Gastroesophageal sphincter (tissue), 3 donors: ENCODE measurements at regions not wholly inside any gene's neighbourhood (a gene's known extent, or its start where the extent isn't known, plus 50 kb on each side); places are given as distances from the start of the nearest gene placed in this dataset.

Experiments used
- CTCF ChIP-seq, 4 experiments: fragments of 200-600 bp in 2 of 4; fragments of 450-650 bp in 2 of 4; sonication (generic) in 1 of 4; IDR thresholded peaks; one replicate each; pipeline ENCODE4 v1.5.1; 2017 to 2019; ENCODE audit warnings: antibody characterized with exemption in 4 of 4, mild to moderate bottlenecking in 2 of 4, moderate library complexity in 2 of 4
- EP300 ChIP-seq: sonication (generic); formaldehyde crosslinking; IDR thresholded peaks from one replicate; pipeline ENCODE4 v1.6.1; 2017; ENCODE audit warnings: antibody characterized with exemption, mild to moderate bottlenecking
- POLR2A ChIP-seq, 2 donors: fragments of 450-650 bp; IDR thresholded peaks; one replicate each; pipeline ENCODE4 v1.6.1; 2017; ENCODE audit warnings: antibody characterized with exemption in 2 of 2, mild to moderate bottlenecking in 2 of 2, moderate library complexity in 1 of 2
- POLR2AphosphoS5 ChIP-seq: sonication (generic); formaldehyde crosslinking; IDR thresholded peaks from one replicate; pipeline ENCODE4 v1.6.1; 2017; ENCODE audit warnings: antibody characterized with exemption

DNA sequence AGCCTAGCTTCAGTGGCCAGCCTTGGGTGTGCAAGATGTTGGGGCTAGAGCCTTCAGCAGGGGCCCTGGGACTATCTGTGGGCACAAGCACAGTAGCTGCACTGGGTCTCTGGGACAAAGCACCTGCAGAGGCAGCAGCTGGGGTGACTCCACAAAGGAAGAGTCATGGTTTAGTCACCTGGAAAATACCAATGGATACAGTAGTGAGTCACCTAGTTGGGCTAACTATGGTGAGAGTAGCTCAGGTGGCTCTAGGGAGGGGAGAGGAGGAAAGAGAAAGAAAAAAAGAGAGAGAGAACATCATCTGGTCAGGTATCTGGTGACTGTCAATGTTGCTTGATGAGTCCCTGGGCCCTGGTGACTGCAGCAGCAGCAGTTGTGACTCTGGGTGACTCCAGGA is 72.9 kb upstream of the SPIN4 start:
- TF ChIP-seq CTCF (IDR thresholded peaks at IDR 0.05) (no peak), POLR2A (IDR thresholded peaks at IDR 0.05) (no peak), POLR2AphosphoS5 (no peak), EP300 (no peak)
